Left lobe of liver (tissue), 2 donors: ENCODE measurements at regions not wholly inside any gene's neighbourhood (a gene's known extent, or its start where the extent isn't known, plus 50 kb on each side); places are given as distances from the start of the nearest gene placed in this dataset.
"Not testable (repeated sequence)": the region's sequence is repeated elsewhere in the genome, so short reads cannot be mapped to it uniquely, and the experiment has no call there.

Source experiments
- ATAC-seq: fragments of 200-7000 bp; cut with Tn5 transposase; one replicate; pipeline ENCODE4 v1.9.1; 2020; ENCODE audit warnings: mild to moderate bottlenecking, moderate library complexity
- DNase-seq: peaks from one replicate; pipeline ENCODE4 v3.0.0-alpha.2; 2020; ENCODE audit warnings: low spot score
- donor health status: DM: no; HTN: no; CAD: no; lungs with moderate emphysema.
- donor health status: DM: no; HTN: yes; CAD: no.

GRCh38 chr15:39396979-39397615, 183.8 kb upstream of the THBS1 start:
- no peak for DNase-seq
- no peak for ATAC-seq

- ATAC-seq = no peak
- no peak for DNase-seq
Observed at GRCh38 chr15:39397883-39398282, 183.0 kb upstream of the THBS1 start.

- ATAC-seq (no peak), DNase-seq (no peak)
Observed at GRCh38 chr15:39399600-39399999, 181.3 kb upstream of the THBS1 start.

GRCh38 chr15:39400002-39400401, 180.9 kb upstream of the THBS1 start:
- ATAC-seq (no peak), DNase-seq (no peak)

GRCh38 chr15:39400821-39401550, 179.9 kb upstream of the THBS1 start:
- no peak for ATAC-seq
- DNase-seq = no peak

GRCh38 chr15:39403640-39404117, 177.2 kb upstream of the THBS1 start:
- no peak for ATAC-seq

GRCh38 chr15:39404767-39405181, 176.1 kb upstream of the THBS1 start:
- no peak for ATAC-seq
- no peak for DNase-seq

More at GRCh38 chr15:39403640-39404117, 177.2 kb upstream of the THBS1 start:
- no peak for DNase-seq

- ATAC-seq (no peak), DNase-seq (no peak)
Observed at GRCh38 chr15:39406485-39406884, 174.4 kb upstream of the THBS1 start.

GRCh38 chr15:39407116-39407515, 173.8 kb upstream of the THBS1 start:
- no peak for DNase-seq
- no peak for ATAC-seq

GRCh38 chr15:39409876-39410530, 170.9 kb upstream of the THBS1 start:
- ATAC-seq = no peak
- DNase-seq = no peak

- ATAC-seq = no peak
- DNase-seq = no peak
Observed at GRCh38 chr15:39411102-39411989, 169.5 kb upstream of the THBS1 start.

- no peak for DNase-seq
- ATAC-seq = no peak
Observed at GRCh38 chr15:39413558-39413957, 167.3 kb upstream of the THBS1 start.

- no peak for DNase-seq
Observed at GRCh38 chr15:39414201-39414600, 166.7 kb upstream of the THBS1 start.

GRCh38 chr15:39415634-39416033, 165.2 kb upstream of the THBS1 start:
- ATAC-seq (no peak), DNase-seq (no peak)

More at GRCh38 chr15:39414201-39414600, 166.7 kb upstream of the THBS1 start:
- no peak for ATAC-seq

GRCh38 chr15:39416258-39416657, 164.6 kb upstream of the THBS1 start:
- DNase-seq (no peak), ATAC-seq (no peak)

- ATAC-seq (no peak), DNase-seq (no peak)
Observed at GRCh38 chr15:39417366-39418134, 163.3 kb upstream of the THBS1 start.

- DNase-seq (no peak), ATAC-seq (no peak)
Observed at GRCh38 chr15:39419651-39420050, 161.2 kb upstream of the THBS1 start.

GRCh38 chr15:39420123-39420852, 160.6 kb upstream of the THBS1 start:
- ATAC-seq, DNase-seq: not testable (repeated sequence)

GRCh38 chr15:39420853-39421192, 160.1 kb upstream of the THBS1 start:
- ATAC-seq, DNase-seq: not testable (repeated sequence)
